PC-9 (cell line): ENCODE measurements at regions not wholly inside any gene's neighbourhood (a gene's known extent, or its start where the extent isn't known, plus 50 kb on each side); places are given as distances from the start of the nearest gene placed in this dataset.

Experiments
- BruUV-seq: library from RNA; stranded (reverse); fragments of 400-500 nt; replicated peaks from 2 replicates; lab custom pipeline; 2021; lab: Mats Ljungman, UMichigan
- CTCF ChIA-PET: fragments of 300-600 bp; sonication (Branson Sonifier 250); formaldehyde crosslinking; loops from one replicate; lab custom pipeline; 2022; ENCODE audit warnings: antibody characterized with exemption; lab: Charles Lee
- POLR2A ChIA-PET: fragments of 300-600 bp; sonication (Branson Sonifier 250); formaldehyde crosslinking; loops from one replicate; lab custom pipeline; 2022; ENCODE audit warnings: antibody characterized with exemption; ENCODE audit not compliant: unreplicated experiment; lab: Charles Lee
- DNase-seq, 2 experiments: peaks; one replicate each; pipeline versions ENCODE4 v3.0.0 to v3.0.0-alpha.2; 2015 to 2022; ENCODE audit warnings: mixed read lengths in 1 of 2
- H2AFZ ChIP-seq: fragments of 200-600 bp; sonication (generic); 2 replicates; pipeline ENCODE4 v1.8.1; 2017; ENCODE audit warnings: antibody characterized with exemption
- H3F3A ChIP-seq: fragments of 200-600 bp; sonication (generic); 2 replicates; pipeline ENCODE4 v1.8.1; 2017; ENCODE audit warnings: antibody characterized with exemption, mild to moderate bottlenecking, low read depth; ENCODE audit not compliant: insufficient read depth
- H3K27ac ChIP-seq: fragments of 200-600 bp; sonication (generic); 2 replicates; pipeline ENCODE4 v1.6.1; 2016; ENCODE audit warnings: mixed run types
- H3K27me3 ChIP-seq: fragments of 200-600 bp; sonication (generic); 2 replicates; pipeline ENCODE4 v1.6.1; 2016; ENCODE audit warnings: low read depth, mixed run types; ENCODE audit not compliant: insufficient read depth
- H3K36me3 ChIP-seq: fragments of 200-600 bp; sonication (generic); 2 replicates; pipeline ENCODE4 v1.6.1; 2016; ENCODE audit warnings: low read depth, mixed run types
- H3K4me1 ChIP-seq: fragments of 200-600 bp; sonication (generic); replicated peaks from 2 replicates; pipeline ENCODE4 v1.6.1; 2016; ENCODE audit warnings: mixed run types; ENCODE audit not compliant: insufficient read depth
- H3K4me2 ChIP-seq: fragments of 200-600 bp; sonication (generic); 2 replicates; pipeline ENCODE4 v1.6.1; 2017; ENCODE audit warnings: mixed run types
- H3K4me3 ChIP-seq: fragments of 200-600 bp; sonication (generic); 2 replicates; pipeline ENCODE4 v1.6.1; 2016; ENCODE audit warnings: mixed run types
- H3K79me2 ChIP-seq: fragments of 200-600 bp; sonication (generic); 2 replicates; pipeline ENCODE4 v1.6.1; 2017; ENCODE audit warnings: low read depth, mixed run types
- H3K9me2 ChIP-seq: fragments of 200-600 bp; sonication (generic); 2 replicates; pipeline ENCODE4 v1.8.1; 2017; ENCODE audit warnings: mild to moderate bottlenecking; ENCODE audit not compliant: insufficient read depth
- H3K9me3 ChIP-seq: fragments of 200-600 bp; sonication (generic); 2 replicates; pipeline ENCODE4 v1.8.1; 2016; ENCODE audit warnings: low read depth; ENCODE audit not compliant: insufficient read depth
- H4K20me1 ChIP-seq: fragments of 200-600 bp; sonication (generic); 2 replicates; pipeline ENCODE4 v1.8.1; 2017; ENCODE audit not compliant: insufficient read depth
- CTCF ChIP-seq: fragments of 200-600 bp; sonication (generic); conservative IDR thresholded peaks from 2 replicates; pipeline ENCODE4 v1.6.1; 2017; ENCODE audit warnings: mixed run types, antibody characterized with exemption, mild to moderate bottlenecking, moderate library complexity
- EZH2 ChIP-seq: fragments of 200-600 bp; sonication (generic); IDR thresholded peaks from 2 replicates; pipeline ENCODE4 v1.8.0; 2017; ENCODE audit warnings: antibody characterized with exemption, low read depth
- intact Hi-C: fragments of 100-400 bp; cut with micrococcal nuclease; formaldehyde crosslinking; loops from one replicate; pipeline ENCODE4 v1.10.0; 2022; ENCODE audit not compliant: unreplicated experiment

GRCh38 chr5:97778451-97778850 is 595.4 kb upstream of the RIOK2 start:
- ChIA-PET CTCF (no interaction called here), POLR2A (no interaction called here)
- intact Hi-C loops = no loop called here

GRCh38 chr5:97788369-97788768 is 605.3 kb upstream of the RIOK2 start:
- DNase-seq = no peak
- peaks cover 4% of the 10 kb centered on the region; the same call in 1 of the 2 replicates for H3K9me3 ChIP-seq
- H3K4me1 ChIP-seq = no peaks in the 10 kb centered on the region
- TF ChIP-seq CTCF (no peak), EZH2 (no peak)
- H4K20me1 ChIP-seq = no peaks in the 10 kb centered on the region
- H3K79me2 ChIP-seq = no peaks in the 10 kb centered on the region
- no peak overlapping the region for H3K4me3 ChIP-seq
- intact Hi-C loops = no loop called here
- H2AFZ ChIP-seq = no peak overlapping the region
- no peaks in the 10 kb centered on the region for H3K9me2 ChIP-seq
- H3K27ac ChIP-seq = no peak overlapping the region
- no TSS peak for BruUV-seq
- ChIA-PET CTCF (no interaction called here), POLR2A (no interaction called here)
- H3K4me2 ChIP-seq = no peak overlapping the region
- H3K27me3 ChIP-seq = no peaks in the 10 kb centered on the region
- H3F3A ChIP-seq = no peaks in the 10 kb centered on the region
- H3K36me3 ChIP-seq = no peaks in the 10 kb centered on the region

More at GRCh38 chr5:97778451-97778850, 595.4 kb upstream of the RIOK2 start:
- Histone ChIP-seq H3K9me3 (no peaks in the 10 kb centered on the region), H3K36me3 (no peaks in the 10 kb centered on the region), H3K79me2 (no peaks in the 10 kb centered on the region), H3K9me2 (no peaks in the 10 kb centered on the region), H3K4me1 (no peaks in the 10 kb centered on the region), H4K20me1 (no peaks in the 10 kb centered on the region), H2AFZ (no peak overlapping the region), H3F3A (no peaks in the 10 kb centered on the region), H3K27me3 (no peaks in the 10 kb centered on the region), H3K4me2 (no peak overlapping the region), H3K27ac (no peak overlapping the region), H3K4me3 (no peak overlapping the region)
- no peak for DNase-seq
- TF ChIP-seq EZH2 (no peak), CTCF (no peak)
- BruUV-seq = no TSS peak

DNA sequence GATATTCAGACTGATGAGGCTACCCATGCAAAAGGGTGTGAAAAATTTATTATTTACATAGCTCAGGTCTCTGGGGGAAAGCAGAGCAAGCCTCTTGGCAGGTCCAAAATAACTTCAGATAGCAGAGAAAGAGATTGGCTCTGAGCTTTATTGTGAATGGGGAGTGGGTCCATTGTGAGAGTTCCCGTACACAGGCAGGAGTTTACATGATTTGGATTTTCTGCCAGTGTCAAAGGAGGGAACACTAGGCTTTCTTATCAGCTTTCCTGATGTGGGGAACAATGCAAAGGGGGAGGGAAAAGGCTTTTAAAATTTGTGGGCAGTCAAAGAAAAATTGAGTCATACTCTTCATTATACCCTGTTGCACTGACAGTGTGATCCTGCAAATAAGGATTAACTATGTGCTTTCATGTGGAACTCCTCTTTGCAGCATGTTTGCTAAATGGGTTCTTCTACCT is 615.0 kb upstream of the RIOK2 start:
- Histone ChIP-seq H3K9me2 (no peaks in the 10 kb centered on the region), H3K4me2 (no peak overlapping the region), H4K20me1 (no peaks in the 10 kb centered on the region), H3K36me3 (no peaks in the 10 kb centered on the region), H3K4me1 (no peaks in the 10 kb centered on the region), H3F3A (no peaks in the 10 kb centered on the region), H3K9me3 (no peaks in the 10 kb centered on the region), H3K27ac (no peak overlapping the region), H3K79me2 (no peaks in the 10 kb centered on the region), H3K27me3 (no peaks in the 10 kb centered on the region), H3K4me3 (no peak overlapping the region), H2AFZ (no peak overlapping the region)
- intact Hi-C loops = loop anchor here (1.0 kb wide), 1 partner anchor 19 kb away; no protein-coding TSS in a partner anchor
- CTCF ChIA-PET = no interaction called here
- no peak for DNase-seq
- TF ChIP-seq CTCF (no peak), EZH2 (no peak)
- no TSS peak for BruUV-seq
- POLR2A ChIA-PET = no interaction called here
